ENCODE measurements at regions not wholly inside any gene's neighbourhood (a gene's known extent, or its start where the extent isn't known, plus 50 kb on each side); places are given as distances from the start of the nearest gene placed in this dataset.
A peak's percentile ranks its signal among the peaks of the same experiment; 100 is the strongest.

GRCh38 chr10:27599546-27599945 is 95.4 kb downstream of the RAB18 start:
- DNase-seq (ENCODE audit: low read depth in 4 of 4, low spot score in 3 of 4): no peak

DNA sequence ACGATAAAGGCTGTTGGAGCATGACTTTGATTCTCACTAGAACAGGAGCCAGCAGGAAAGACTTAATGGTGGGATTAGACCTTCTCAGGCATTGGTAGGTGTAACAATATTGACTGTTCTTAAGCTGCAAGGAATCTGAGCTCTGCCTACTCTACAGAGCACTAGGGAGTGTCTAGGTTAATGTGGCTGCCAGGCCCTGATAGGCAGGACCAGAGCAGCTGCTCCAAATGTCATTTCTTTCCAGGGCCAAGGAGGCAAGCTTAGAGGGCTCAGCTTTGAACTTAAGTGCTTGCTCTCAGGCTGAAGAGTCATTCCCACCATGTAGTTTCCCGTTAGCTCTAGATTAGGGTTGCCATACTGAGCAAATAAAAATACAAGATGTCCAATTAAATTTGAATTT is 96.8 kb downstream of the RAB18 start:
- DNase-seq (ENCODE audit: low read depth in 4 of 4, low spot score in 3 of 4): no peak

- no peak for DNase-seq (ENCODE audit: low read depth in 4 of 4, low spot score in 3 of 4)
Measured at GRCh38 chr10:27601503-27601902, 97.4 kb downstream of the RAB18 start.

- DNase-seq (ENCODE audit: low read depth in 4 of 4, low spot score in 3 of 4): no peak
Measured at GRCh38 chr10:27601946-27602538, 97.9 kb downstream of the RAB18 start.

GRCh38 chr10:27603104-27603503 is 99.0 kb downstream of the RAB18 start:
- no peak for DNase-seq (ENCODE audit: low read depth in 4 of 4, low spot score in 3 of 4)

DNA sequence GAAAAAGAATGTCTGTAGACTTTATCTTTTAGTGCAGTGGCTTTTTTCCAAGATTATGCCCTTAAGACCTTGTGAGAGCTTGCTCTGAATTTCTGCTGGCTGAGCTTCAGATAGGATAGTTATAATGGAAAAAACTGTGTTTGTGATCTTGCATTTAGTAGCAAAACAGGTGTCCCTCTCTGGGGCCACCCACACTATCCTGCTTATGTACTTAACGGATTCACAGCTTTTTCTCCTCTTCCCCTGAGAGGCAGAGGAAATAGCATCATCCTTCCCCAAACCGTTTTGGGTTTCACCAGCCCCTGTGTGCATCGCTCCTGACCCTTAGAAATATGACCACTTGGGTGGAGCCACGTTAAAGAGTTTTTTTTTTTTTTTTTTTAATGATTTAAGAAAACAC is 101.2 kb downstream of the RAB18 start:
- no peak for DNase-seq (ENCODE audit: low read depth in 4 of 4, low spot score in 3 of 4)

DNA sequence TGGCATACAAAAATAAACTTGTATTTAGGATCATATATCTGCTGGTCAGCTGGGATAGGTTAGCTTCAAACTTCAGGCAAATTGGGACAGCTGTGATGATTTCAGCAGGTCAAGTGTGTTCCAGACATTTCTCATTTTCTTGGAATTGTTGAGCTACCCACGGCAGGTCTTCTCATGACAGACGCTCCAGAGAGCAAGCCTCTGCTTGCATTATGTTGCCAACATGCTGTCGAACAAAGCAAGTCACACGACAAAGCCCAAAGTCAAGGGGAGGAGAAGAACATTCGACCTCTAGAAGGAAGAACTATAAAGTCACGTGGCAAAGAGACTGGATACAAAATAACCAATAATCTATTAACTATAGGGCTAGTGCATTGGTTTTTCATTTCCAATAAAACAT is 103.5 kb downstream of the RAB18 start:
- no peak for DNase-seq (ENCODE audit: low read depth in 4 of 4, low spot score in 3 of 4)

- DNase-seq (ENCODE audit: low read depth in 4 of 4, low spot score in 3 of 4): no peak
Measured at GRCh38 chr10:27611236-27611635, 107.1 kb downstream of the RAB18 start.

DNA sequence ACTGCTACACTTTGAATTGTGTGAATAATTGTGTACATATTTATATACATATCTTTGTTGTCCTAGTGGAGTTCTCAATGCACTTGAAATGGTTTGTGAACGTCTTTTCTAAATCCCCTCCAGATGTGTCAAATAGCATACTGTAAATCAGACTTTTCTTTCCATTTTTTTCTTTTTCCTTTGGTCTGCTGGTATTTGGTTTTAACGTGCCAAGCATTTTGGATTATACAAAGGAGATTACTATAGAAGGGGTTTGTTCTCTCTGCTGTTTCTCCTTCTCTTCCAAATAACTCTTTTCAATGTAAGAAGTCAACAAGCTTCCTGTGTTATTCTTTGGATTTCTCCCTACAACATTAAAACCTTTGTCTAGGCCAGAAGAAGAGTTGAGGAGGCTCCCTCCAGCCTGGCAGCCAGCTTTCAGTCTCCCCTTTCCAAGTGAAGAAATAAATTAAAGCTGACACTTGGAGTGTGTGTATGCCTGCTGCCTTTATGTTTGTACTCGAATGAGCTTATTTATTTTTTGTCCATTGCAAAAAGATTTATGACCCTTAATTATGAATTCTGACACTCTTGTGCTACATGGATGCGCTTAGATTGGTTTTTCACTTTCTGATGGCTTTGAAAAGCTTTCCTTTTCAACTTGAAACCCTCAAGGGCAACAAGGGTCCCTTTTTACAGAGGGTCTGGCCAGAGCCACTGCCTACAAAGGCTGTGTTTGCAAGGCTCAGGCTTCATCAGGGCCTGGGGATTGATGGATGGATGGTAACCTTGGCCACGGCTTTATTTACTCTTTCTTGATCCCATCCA is 107.8 kb downstream of the RAB18 start:
- DNase-seq (ENCODE audit: low read depth in 4 of 4, low spot score in 3 of 4): no peak

- no peak for DNase-seq (ENCODE audit: low read depth in 4 of 4, low spot score in 3 of 4)
Measured at GRCh38 chr10:27612551-27613035, 108.5 kb downstream of the RAB18 start.

DNA sequence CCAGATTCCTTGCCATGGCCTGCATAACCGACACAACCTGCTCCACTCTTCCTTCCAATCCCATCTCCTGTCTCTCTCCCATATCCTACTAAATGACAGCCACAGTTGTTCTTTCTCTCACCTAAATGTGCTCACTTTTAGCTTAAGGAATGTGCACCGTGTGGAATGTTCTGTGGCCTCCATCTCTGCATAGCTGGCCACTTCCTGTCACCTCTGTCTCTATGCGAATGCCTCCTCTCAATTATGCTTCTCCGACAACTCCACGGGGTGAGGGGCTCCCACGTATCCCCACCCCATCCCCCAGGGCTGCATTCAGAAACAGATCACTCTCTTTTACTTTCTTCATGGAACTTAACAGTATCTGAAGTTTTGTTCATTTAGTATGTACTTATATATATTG is 110.7 kb downstream of the RAB18 start:
- DNase-seq (ENCODE audit: low read depth in 4 of 4, low spot score in 3 of 4): no peak

GRCh38 chr10:27618036-27618615 is 114.0 kb downstream of the RAB18 start:
- no peak for DNase-seq (ENCODE audit: low read depth in 4 of 4, low spot score in 3 of 4)

- DNase-seq (ENCODE audit: low read depth in 4 of 4, low spot score in 3 of 4): no peak
Measured at GRCh38 chr10:27618906-27619305, 114.8 kb downstream of the RAB18 start.

GRCh38 chr10:27619329-27619728 is 115.2 kb downstream of the RAB18 start:
- DNase-seq (ENCODE audit: low read depth in 4 of 4, low spot score in 3 of 4): no peak

DNA sequence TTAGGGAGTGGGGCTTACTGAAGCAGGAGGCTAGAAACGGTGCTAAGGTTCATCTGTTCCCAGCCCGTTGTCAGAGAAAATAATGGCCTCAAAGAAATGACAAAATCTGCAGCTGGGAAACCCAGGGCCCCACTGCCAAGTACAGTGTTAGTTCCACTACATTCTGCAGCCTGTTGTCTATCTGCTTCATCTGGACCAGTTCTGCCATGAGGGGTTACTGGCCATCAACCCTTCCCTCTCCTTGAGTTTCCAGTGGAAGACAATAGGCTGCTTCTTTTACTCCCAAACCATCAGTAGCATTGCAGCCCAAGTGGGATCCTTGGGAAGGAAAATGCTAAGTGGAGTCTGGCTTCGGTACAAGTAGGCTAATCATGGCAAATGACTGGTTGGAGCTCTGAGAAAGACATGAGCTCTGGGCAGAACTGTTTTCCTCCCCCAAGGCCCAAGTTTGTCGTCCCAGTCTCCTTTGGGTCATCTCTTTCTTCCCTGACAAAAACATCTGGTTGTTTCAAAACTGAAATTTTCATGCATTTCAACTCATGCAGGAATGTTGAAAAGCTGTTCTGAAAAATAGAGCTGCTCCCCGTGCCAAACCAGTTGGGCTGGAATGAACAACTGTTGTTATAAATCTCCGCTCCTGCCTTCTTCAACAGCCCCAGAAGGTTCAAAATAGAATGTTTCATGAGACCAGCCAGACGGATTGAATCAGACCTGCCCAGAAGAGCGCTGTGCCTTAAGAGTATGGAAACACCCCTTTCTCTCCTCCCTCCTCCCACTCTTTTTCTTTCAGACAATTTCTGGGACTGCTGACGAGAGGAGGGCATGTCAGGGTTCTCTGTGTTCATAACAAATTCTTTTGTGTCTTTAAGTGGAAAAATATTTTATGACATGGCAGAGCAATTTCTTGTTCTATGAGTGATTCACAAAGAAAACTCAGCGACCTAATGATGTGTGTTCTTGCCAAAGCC is 116.6 kb downstream of the RAB18 start:
- DNase-seq (ENCODE audit: low read depth in 4 of 4, low spot score in 3 of 4): peak in 1 of 4 donors; percentile 22

DNA sequence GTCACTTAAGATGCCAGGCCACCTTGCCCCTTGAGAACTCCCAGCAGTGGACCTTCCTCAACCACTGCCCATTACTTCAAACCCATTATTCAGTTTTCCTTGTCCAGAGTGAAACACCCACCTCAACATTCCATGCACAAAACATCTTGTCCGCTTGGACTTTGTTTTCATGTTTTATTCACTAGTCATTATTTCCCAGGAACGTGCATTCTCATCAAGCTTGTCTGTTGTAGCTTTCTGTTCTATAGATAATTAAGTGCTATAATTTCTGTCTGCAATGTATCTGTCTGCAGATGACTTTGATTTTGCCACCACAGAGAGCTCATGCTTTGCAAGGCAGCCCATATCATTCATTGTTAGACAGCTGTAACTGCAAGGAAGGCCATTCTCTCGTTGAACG is 117.4 kb downstream of the RAB18 start:
- DNase-seq (ENCODE audit: low read depth in 4 of 4, low spot score in 3 of 4): no peak

GRCh38 chr10:27622596-27622995 is 118.5 kb downstream of the RAB18 start:
- no peak for DNase-seq (ENCODE audit: low read depth in 4 of 4, low spot score in 3 of 4)

All from right renal pelvis (tissue), 4 donors.